ENCODE measurements at regions not wholly inside any gene's neighbourhood (a gene's known extent, or its start where the extent isn't known, plus 50 kb on each side); places are given as distances from the start of the nearest gene placed in this dataset.

GRCh38 chr14:38735005-38735404, 368.0 kb downstream of the SEC23A start:
- intact Hi-C loops (cut with micrococcal nuclease) (no loop called here), dilution Hi-C loops (cut with HindIII; ENCODE audit: low sequenced_read_pairs, unreplicated experiment) (no loop called here), in situ Hi-C loops (cut with MboI; ENCODE audit: low sequenced_read_pairs) (no loop called here)
- Histone ChIP-seq H2BK5ac (ENCODE audit: low read depth, low read length, poor library complexity, severe bottlenecking) (no peak overlapping the region), H3K36me3 (ENCODE audit: control insufficient read depth, insufficient read depth, low read length) (no peaks in the 10 kb centered on the region), H3K4ac (ENCODE audit: low read depth, low read length) (no peak overlapping the region), H2AK9ac (replicated peaks; ENCODE audit: low read depth, low read length, poor library complexity) (no peak overlapping the region), H3K23ac (ENCODE audit: low read depth, low read length) (no peak overlapping the region), H3K27me3 (ENCODE audit: control insufficient read depth, insufficient read depth, low read length) (no peaks in the 10 kb centered on the region), H3K9ac (ENCODE audit: low read depth, low read length) (no peak overlapping the region), H3K4me1 (ENCODE audit: control insufficient read depth, insufficient read depth, low read length) (no peaks in the 10 kb centered on the region), H3K27ac (ENCODE audit: insufficient read depth, low read length) (no peak overlapping the region), H4K5ac (ENCODE audit: low read depth, low read length) (no peak overlapping the region), H3K9me3 (ENCODE audit: control insufficient read depth, insufficient read depth, low read length) (no peaks in the 10 kb centered on the region), H4K20me1 (ENCODE audit: insufficient read depth, low read length) (no peaks in the 10 kb centered on the region), H2BK20ac (ENCODE audit: low read depth, low read length) (no peak overlapping the region), H3K4me2 (ENCODE audit: low read depth, low read length) (no peak overlapping the region), H3K4me3 (ENCODE audit: insufficient read depth, low read depth, low read length) (no peak overlapping the region), H4K8ac (ENCODE audit: low read depth in 2 of 2, low read length in 2 of 2) (no peak overlapping the region), H4K91ac (ENCODE audit: insufficient read depth, low read depth, low read length) (no peak overlapping the region), H3K14ac (replicated peaks; ENCODE audit: low read depth, low read length) (no peak overlapping the region), H2AFZ (replicated peaks; ENCODE audit: low read length, poor library complexity) (no peak overlapping the region), H3K56ac (ENCODE audit: extremely low read depth, insufficient read depth, low read length) (no peak overlapping the region), H3K79me1 (ENCODE audit: low read depth in 1 of 2, low read length in 2 of 2) (no peaks in the 10 kb centered on the region), H2BK15ac (ENCODE audit: low read depth, low read length) (no peak overlapping the region), H3K9me1 (ENCODE audit: insufficient read depth, low read length) (no peaks in the 10 kb centered on the region), H2BK120ac (ENCODE audit: low read depth, low read length) (no peak overlapping the region), H3K18ac (ENCODE audit: low read depth, low read length) (no peak overlapping the region), H2AK5ac (ENCODE audit: low read depth, low read length) (no peak overlapping the region)
- CTCF ChIA-PET: no interaction called here
- DNase-seq (no peak), ATAC-seq (ENCODE audit: low read depth) (no peak)
- POLR2A ChIA-PET (ENCODE audit: unreplicated experiment): no interaction called here
- no peak for TF ChIP-seq RCOR1 (IDR thresholded peaks at IDR 0.05; ENCODE audit: insufficient replicate concordance, low read length)
- no peak for TF ChIP-seq FOS (IDR thresholded peaks at IDR 0.05; ENCODE audit: low read depth, low read length)
- TF ChIP-seq MAFK (IDR thresholded peaks at IDR 0.05; ENCODE audit: low read depth, low read length): no peak
- no peak for TF ChIP-seq CTCF (conservative IDR thresholded peaks at IDR 0.05; ENCODE audit: low read depth, low read length)
- TF ChIP-seq NFE2L2 (IDR thresholded peaks at IDR 0.05; ENCODE audit: low read depth, low read length): no peak
- no peak for TF ChIP-seq RFX5 (IDR thresholded peaks at IDR 0.05; ENCODE audit: low read depth, low read length)
- TF ChIP-seq USF2 (IDR thresholded peaks at IDR 0.05; ENCODE audit: low read depth, low read length): no peak
- TF ChIP-seq POLR2A (IDR thresholded peaks at IDR 0.05; ENCODE audit: low read depth, low read length): no peak
- TF ChIP-seq CHD1 (IDR thresholded peaks at IDR 0.05; ENCODE audit: low read depth, low read length): no peak
- no peak for TF ChIP-seq MXI1 (IDR thresholded peaks at IDR 0.05; ENCODE audit: borderline replicate concordance, low read depth, low read length)
- no peak for TF ChIP-seq BHLHE40 (IDR thresholded peaks at IDR 0.05; ENCODE audit: low read depth, low read length)
- no peak for TF ChIP-seq CEBPB (IDR thresholded peaks at IDR 0.05; ENCODE audit: low read depth, low read length)
- TF ChIP-seq ELK1 (IDR thresholded peaks at IDR 0.05; ENCODE audit: borderline replicate concordance, low read depth, low read length): no peak
- no TSS peak for BruUV-seq (replicated peaks)
- no CpG with 5 or more reads among the region's 5 CpGs for WGBS, 2 experiments (ENCODE audit: extremely low coverage in 2 of 2, insufficient read length in 1 of 2)
